ENCODE measurements at regions not wholly inside any gene's neighbourhood (a gene's known extent, or its start where the extent isn't known, plus 50 kb on each side); places are given as distances from the start of the nearest gene placed in this dataset.

DNA sequence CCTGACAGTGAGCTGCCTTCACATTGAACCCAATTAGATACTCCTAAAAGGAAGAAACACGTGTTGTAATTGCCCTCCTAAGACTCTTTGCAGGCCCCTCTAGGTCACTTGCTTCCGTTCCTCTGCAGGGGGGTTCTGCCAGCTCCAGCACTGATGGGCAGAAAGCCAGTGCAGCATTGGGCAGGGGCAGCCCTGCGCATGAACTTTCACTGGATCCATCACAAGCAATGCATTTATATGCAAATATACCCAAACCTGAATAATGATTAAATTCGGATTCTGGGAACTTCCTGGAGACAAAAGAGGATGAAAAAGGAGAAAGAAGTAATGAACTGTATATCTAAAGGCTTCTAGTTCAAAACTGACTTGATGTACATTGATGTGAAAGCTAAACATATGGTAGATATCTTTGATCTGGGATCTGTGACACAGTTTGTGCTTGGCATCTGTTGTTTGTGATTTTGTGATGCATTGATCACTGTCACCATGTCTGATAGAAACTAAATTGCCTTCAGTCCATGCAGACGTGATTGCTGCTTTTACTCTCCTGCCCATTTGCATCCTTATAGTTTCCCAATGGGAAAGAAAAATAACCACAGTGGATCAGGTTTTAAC, 313.4 kb downstream of the DEPDC1B start:
- no peak overlapping the region for H3K4me3 ChIP-seq (ENCODE audit: low read length)
- no peaks in the 10 kb centered on the region for H3K9me3 ChIP-seq (ENCODE audit: control insufficient read depth in 2 of 3, low read length in 3 of 3)
- Mint-ChIP-seq H3K27me3 (peaks cover 0 to 1% (median 0%) of the 10 kb centered on the region in 5 donors), H3K9me3 (peaks cover 0 to 13% (median 2%) of the 10 kb centered on the region in 11 donors), H3K4me3 (no peak overlapping the region), H3K27ac (no peak overlapping the region), H3K36me3 (no peaks in the 10 kb centered on the region), H3K4me1 (no peaks in the 10 kb centered on the region)
- ChIA-PET CTCF (no interaction called here), POLR2A (no interaction called here)
- ATAC-seq = no peak
- H3K4me1 ChIP-seq (ENCODE audit: control insufficient read depth in 2 of 2, insufficient read depth in 2 of 2, low read length in 2 of 2) = no peaks in the 10 kb centered on the region
- intact Hi-C loops (cut with micrococcal nuclease) = no loop called here
- no peak for DNase-seq
- H3K27ac ChIP-seq (ENCODE audit: low read depth, low read length) = no peak overlapping the region
- H3K27me3 ChIP-seq (ENCODE audit: control insufficient read depth in 2 of 2, insufficient read depth in 2 of 2, low read length in 2 of 2) = no peaks in the 10 kb centered on the region
- H3K36me3 ChIP-seq (ENCODE audit: control insufficient read depth in 2 of 3, insufficient read depth in 3 of 3, low read length in 3 of 3) = no peaks in the 10 kb centered on the region

DNA sequence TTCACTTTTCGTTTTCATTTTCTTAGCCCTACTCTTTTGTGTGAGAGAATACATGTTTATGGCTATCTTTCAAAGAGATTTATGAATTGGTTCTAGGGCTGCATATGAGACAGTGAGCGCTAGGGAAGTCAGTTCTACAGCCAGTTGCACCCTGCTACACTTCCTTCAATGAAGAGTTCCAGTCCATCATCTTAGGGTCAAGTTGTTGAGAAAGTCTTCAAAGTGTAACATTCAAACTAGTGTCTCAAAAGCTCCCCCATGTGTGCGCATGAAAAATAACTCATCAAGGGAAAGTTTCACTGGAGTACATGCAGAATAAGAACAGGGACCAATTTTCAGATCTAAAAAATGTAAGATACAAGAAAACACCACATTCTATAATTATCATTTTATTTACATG, 317.2 kb downstream of the DEPDC1B start:
- no peak overlapping the region for H3K27ac Mint-ChIP-seq
- peaks cover 0 to 10% (median 0%) of the 10 kb centered on the region in 11 donors for H3K9me3 Mint-ChIP-seq
- H3K36me3 ChIP-seq (ENCODE audit: control insufficient read depth in 2 of 3, insufficient read depth in 3 of 3, low read length in 3 of 3) = no peaks in the 10 kb centered on the region
- no peak for ATAC-seq
- H3K27me3 ChIP-seq (ENCODE audit: control insufficient read depth in 2 of 2, insufficient read depth in 2 of 2, low read length in 2 of 2) = no peaks in the 10 kb centered on the region
- H3K4me3 ChIP-seq (ENCODE audit: low read length) = no peak overlapping the region
- H3K36me3 Mint-ChIP-seq = no peaks in the 10 kb centered on the region
- H3K9me3 ChIP-seq (ENCODE audit: control insufficient read depth in 2 of 3, low read length in 3 of 3) = no peaks in the 10 kb centered on the region
- no peak for DNase-seq
- H3K27me3 Mint-ChIP-seq = peaks cover 0 to 2% (median 0%) of the 10 kb centered on the region in 5 donors
- no peaks in the 10 kb centered on the region for H3K4me1 ChIP-seq (ENCODE audit: control insufficient read depth in 2 of 2, insufficient read depth in 2 of 2, low read length in 2 of 2)
- no peaks in the 10 kb centered on the region for H3K4me1 Mint-ChIP-seq
- POLR2A ChIA-PET = no interaction called here
- CTCF ChIA-PET = no interaction called here
- H3K4me3 Mint-ChIP-seq = no peak overlapping the region
- intact Hi-C loops (cut with micrococcal nuclease) = loop anchor here in 1 of 2 donors (5.0 kb wide), 1 partner anchor 570 kb away; no protein-coding TSS in a partner anchor
- H3K27ac ChIP-seq (ENCODE audit: low read depth, low read length) = no peak overlapping the region

DNA sequence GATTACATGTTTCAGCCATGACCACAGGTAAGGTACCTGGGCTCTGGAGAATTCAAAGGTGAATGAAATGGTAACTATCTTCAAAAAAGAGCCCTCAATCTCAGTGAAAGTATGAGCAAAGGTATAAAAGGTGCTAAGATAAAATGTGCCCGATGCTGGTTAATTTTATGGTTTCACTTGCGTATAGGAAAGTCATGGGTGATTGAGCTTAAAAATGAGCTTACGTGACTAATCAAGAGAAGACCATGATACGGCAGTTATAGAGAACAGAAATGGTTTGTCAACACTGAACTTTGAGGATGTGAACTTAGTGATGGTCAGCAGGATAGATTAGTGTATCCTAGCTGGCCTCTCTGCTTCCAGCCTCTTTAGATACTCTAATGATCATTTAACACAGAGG, 320.1 kb downstream of the DEPDC1B start:
- intact Hi-C loops (cut with micrococcal nuclease) = loop anchor here in 1 of 2 donors (5.0 kb wide), 1 partner anchor 568 kb away; no protein-coding TSS in a partner anchor
- no peak overlapping the region for H3K27ac Mint-ChIP-seq
- H3K36me3 ChIP-seq (ENCODE audit: control insufficient read depth in 2 of 3, insufficient read depth in 3 of 3, low read length in 3 of 3) = no peaks in the 10 kb centered on the region
- ATAC-seq = no peak
- H3K9me3 ChIP-seq (ENCODE audit: control insufficient read depth in 2 of 3, low read length in 3 of 3) = no peaks in the 10 kb centered on the region
- ChIA-PET CTCF (no interaction called here), POLR2A (no interaction called here)
- H3K27ac ChIP-seq (ENCODE audit: low read depth, low read length) = no peak overlapping the region
- no peaks in the 10 kb centered on the region for H3K4me1 ChIP-seq (ENCODE audit: control insufficient read depth in 2 of 2, insufficient read depth in 2 of 2, low read length in 2 of 2)
- H3K27me3 Mint-ChIP-seq = peaks cover 0 to 2% (median 0%) of the 10 kb centered on the region in 5 donors
- DNase-seq = no peak
- H3K27me3 ChIP-seq (ENCODE audit: control insufficient read depth in 2 of 2, insufficient read depth in 2 of 2, low read length in 2 of 2) = no peaks in the 10 kb centered on the region
- no peaks in the 10 kb centered on the region for H3K36me3 Mint-ChIP-seq
- no peaks in the 10 kb centered on the region for H3K4me1 Mint-ChIP-seq
- no peak overlapping the region for H3K4me3 ChIP-seq (ENCODE audit: low read length)
- H3K4me3 Mint-ChIP-seq = no peak overlapping the region
- H3K9me3 Mint-ChIP-seq = peaks cover 0 to 15% (median 0%) of the 10 kb centered on the region in 11 donors

DNA sequence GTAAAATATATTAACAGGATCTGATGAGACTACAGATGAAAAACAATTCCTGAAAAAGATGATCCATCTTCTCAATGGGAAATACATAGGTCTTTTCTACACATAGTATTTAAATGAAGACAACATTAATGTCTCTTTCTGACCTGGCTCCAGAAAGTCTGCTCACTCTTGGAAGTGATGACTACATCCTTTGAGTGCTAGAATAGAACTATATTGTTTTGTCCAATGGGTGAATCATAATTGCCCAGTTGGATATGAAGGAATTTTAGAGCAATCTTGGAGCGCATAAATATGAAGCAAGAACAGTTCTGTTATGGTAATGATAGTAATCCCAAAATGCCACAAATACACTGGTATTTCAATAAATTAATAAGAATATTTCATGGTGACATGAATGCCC, 322.1 kb downstream of the DEPDC1B start:
- ChIA-PET POLR2A (no interaction called here), CTCF (no interaction called here)
- no peak for DNase-seq
- H3K4me3 Mint-ChIP-seq = no peak overlapping the region
- intact Hi-C loops (cut with micrococcal nuclease) = no loop called here
- ATAC-seq = no peak
- H3K4me1 ChIP-seq (ENCODE audit: control insufficient read depth in 2 of 2, insufficient read depth in 2 of 2, low read length in 2 of 2) = no peaks in the 10 kb centered on the region
- no peak overlapping the region for H3K27ac Mint-ChIP-seq
- no peaks in the 10 kb centered on the region for H3K36me3 ChIP-seq (ENCODE audit: control insufficient read depth in 2 of 3, insufficient read depth in 3 of 3, low read length in 3 of 3)
- no peak overlapping the region for H3K27ac ChIP-seq (ENCODE audit: low read depth, low read length)
- peaks cover 0 to 10% (median 0%) of the 10 kb centered on the region in 11 donors for H3K9me3 Mint-ChIP-seq
- H3K9me3 ChIP-seq (ENCODE audit: control insufficient read depth in 2 of 3, low read length in 3 of 3) = no peaks in the 10 kb centered on the region
- H3K27me3 ChIP-seq (ENCODE audit: control insufficient read depth in 2 of 2, insufficient read depth in 2 of 2, low read length in 2 of 2) = no peaks in the 10 kb centered on the region
- no peaks in the 10 kb centered on the region for H3K36me3 Mint-ChIP-seq
- no peaks in the 10 kb centered on the region for H3K4me1 Mint-ChIP-seq
- no peak overlapping the region for H3K4me3 ChIP-seq (ENCODE audit: low read length)
- peaks cover 0 to 2% (median 0%) of the 10 kb centered on the region in 5 donors for H3K27me3 Mint-ChIP-seq

DNA sequence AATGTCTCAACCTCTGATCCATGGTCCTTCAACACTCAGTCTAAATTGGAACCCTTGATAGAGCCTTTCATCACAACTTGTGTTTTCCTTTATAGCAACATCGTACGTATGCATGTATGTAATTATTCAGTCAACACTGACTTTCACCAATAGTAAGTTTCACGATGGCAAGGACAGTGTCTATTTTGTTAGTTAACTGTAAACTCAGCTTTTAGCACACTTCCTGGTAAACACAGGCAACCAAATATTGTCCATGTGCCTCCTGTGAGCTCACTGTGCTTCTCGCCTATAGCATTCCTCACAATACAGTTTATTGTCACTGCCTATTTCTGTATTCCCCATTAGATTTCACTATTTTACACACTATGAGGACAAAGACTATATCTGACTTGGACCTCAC, 323.1 kb downstream of the DEPDC1B start:
- Mint-ChIP-seq H3K9me3 (peaks cover 0 to 13% (median 0%) of the 10 kb centered on the region in 11 donors), H3K27ac (no peak overlapping the region), H3K36me3 (no peaks in the 10 kb centered on the region), H3K4me1 (no peaks in the 10 kb centered on the region), H3K27me3 (peaks cover 0 to 2% (median 0%) of the 10 kb centered on the region in 5 donors), H3K4me3 (no peak overlapping the region)
- intact Hi-C loops (cut with micrococcal nuclease) = no loop called here
- ATAC-seq (no peak), DNase-seq (no peak)
- Histone ChIP-seq H3K4me3 (ENCODE audit: low read length) (no peak overlapping the region), H3K27me3 (ENCODE audit: control insufficient read depth in 2 of 2, insufficient read depth in 2 of 2, low read length in 2 of 2) (no peaks in the 10 kb centered on the region), H3K4me1 (ENCODE audit: control insufficient read depth in 2 of 2, insufficient read depth in 2 of 2, low read length in 2 of 2) (no peaks in the 10 kb centered on the region), H3K36me3 (ENCODE audit: control insufficient read depth in 2 of 3, insufficient read depth in 3 of 3, low read length in 3 of 3) (no peaks in the 10 kb centered on the region), H3K9me3 (ENCODE audit: control insufficient read depth in 2 of 3, low read length in 3 of 3) (no peaks in the 10 kb centered on the region), H3K27ac (ENCODE audit: low read depth, low read length) (no peak overlapping the region)
- POLR2A ChIA-PET = no interaction called here
- CTCF ChIA-PET = no interaction called here

DNA sequence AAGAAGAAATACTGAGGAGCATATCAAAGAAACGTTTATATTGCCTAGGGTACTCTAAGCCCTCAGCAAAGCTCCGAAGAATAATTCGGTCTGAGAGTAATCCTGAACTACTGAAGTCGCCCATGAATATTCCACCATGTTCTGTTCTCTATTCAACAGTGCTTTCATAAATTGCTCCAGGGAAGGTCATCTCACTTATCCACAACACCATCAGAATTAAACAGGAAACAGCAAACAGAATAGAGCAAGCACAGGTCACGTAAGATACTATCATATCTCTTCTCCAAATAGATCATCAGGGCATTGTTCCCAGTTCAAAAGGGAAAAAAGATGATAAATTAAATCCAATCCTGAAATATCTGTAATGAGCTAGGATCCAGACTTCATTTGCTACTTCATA, 325.6 kb downstream of the DEPDC1B start:
- intact Hi-C loops (cut with micrococcal nuclease) = no loop called here
- POLR2A ChIA-PET = no interaction called here
- CTCF ChIA-PET = no interaction called here

DNA sequence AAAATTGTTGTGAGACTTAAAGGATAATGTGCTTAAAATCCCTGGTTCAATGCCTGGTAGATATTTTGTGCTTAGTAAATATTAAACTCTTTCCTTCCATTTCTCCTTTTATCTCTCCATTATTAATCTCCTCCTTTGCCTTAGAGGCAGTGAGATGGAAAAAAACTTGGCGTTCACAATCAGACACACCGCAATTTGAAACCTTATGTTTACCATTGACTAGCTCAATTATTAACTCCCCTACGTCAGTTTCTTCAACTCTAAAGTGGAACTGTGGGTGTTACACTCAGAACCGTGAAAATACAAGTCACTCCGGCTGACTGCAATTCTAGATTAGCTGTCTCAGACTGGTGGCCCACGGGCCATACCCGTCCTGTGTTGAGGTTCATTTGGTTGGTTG, 327.2 kb downstream of the DEPDC1B start:
- no peaks in the 10 kb centered on the region for H3K36me3 Mint-ChIP-seq
- intact Hi-C loops (cut with micrococcal nuclease) = no loop called here
- peaks cover 0 to 19% (median 0%) of the 10 kb centered on the region in 11 donors for H3K9me3 Mint-ChIP-seq

More for the DNA sequence above, 325.6 kb downstream of the DEPDC1B start:
- Histone ChIP-seq H3K9me3 (ENCODE audit: control insufficient read depth in 2 of 3, low read length in 3 of 3) (no peaks in the 10 kb centered on the region), H3K27me3 (ENCODE audit: control insufficient read depth in 2 of 2, insufficient read depth in 2 of 2, low read length in 2 of 2) (no peaks in the 10 kb centered on the region), H3K4me1 (ENCODE audit: control insufficient read depth in 2 of 2, insufficient read depth in 2 of 2, low read length in 2 of 2) (no peaks in the 10 kb centered on the region), H3K27ac (ENCODE audit: low read depth, low read length) (no peak overlapping the region), H3K4me3 (ENCODE audit: low read length) (no peak overlapping the region), H3K36me3 (ENCODE audit: control insufficient read depth in 2 of 3, insufficient read depth in 3 of 3, low read length in 3 of 3) (no peaks in the 10 kb centered on the region)
- no peak overlapping the region for H3K4me3 Mint-ChIP-seq
- H3K4me1 Mint-ChIP-seq = no peaks in the 10 kb centered on the region
- DNase-seq = no peak
- H3K9me3 Mint-ChIP-seq = peaks cover 0 to 15% (median 0%) of the 10 kb centered on the region in 11 donors
- H3K27ac Mint-ChIP-seq = no peak overlapping the region
- no peaks in the 10 kb centered on the region for H3K36me3 Mint-ChIP-seq
- ATAC-seq = no peak
- no peaks in the 10 kb centered on the region for H3K27me3 Mint-ChIP-seq

More for the DNA sequence above, 327.2 kb downstream of the DEPDC1B start:
- no peaks in the 10 kb centered on the region for H3K4me1 ChIP-seq (ENCODE audit: control insufficient read depth in 2 of 2, insufficient read depth in 2 of 2, low read length in 2 of 2)
- H3K36me3 ChIP-seq (ENCODE audit: control insufficient read depth in 2 of 3, insufficient read depth in 3 of 3, low read length in 3 of 3) = no peaks in the 10 kb centered on the region
- ChIA-PET CTCF (no interaction called here), POLR2A (no interaction called here)
- DNase-seq (no peak), ATAC-seq (no peak)
- H3K27me3 ChIP-seq (ENCODE audit: control insufficient read depth in 2 of 2, insufficient read depth in 2 of 2, low read length in 2 of 2) = no peaks in the 10 kb centered on the region
- Mint-ChIP-seq H3K27ac (no peak overlapping the region), H3K27me3 (no peaks in the 10 kb centered on the region), H3K4me1 (no peaks in the 10 kb centered on the region), H3K4me3 (no peak overlapping the region)
- H3K9me3 ChIP-seq (ENCODE audit: control insufficient read depth in 2 of 3, low read length in 3 of 3) = no peaks in the 10 kb centered on the region
- no peak overlapping the region for H3K27ac ChIP-seq (ENCODE audit: low read depth, low read length)
- no peak overlapping the region for H3K4me3 ChIP-seq (ENCODE audit: low read length)
